Neural cell (in vitro differentiated cells): ENCODE measurements at regions not wholly inside any gene's neighbourhood (a gene's known extent, or its start where the extent isn't known, plus 50 kb on each side); places are given as distances from the start of the nearest gene placed in this dataset.

Experiments used
- SMC3 ChIP-seq: fragments of 450-650 bp; conservative IDR thresholded peaks from 2 replicates; pipeline ENCODE4 v1.6.1; 2014; ENCODE audit warnings: antibody characterized with exemption, mild to moderate bottlenecking, moderate library complexity; ENCODE audit not compliant: poor library complexity
- TF ChIP-seq, protein P1 (sequence below): fragments of 450-650 bp; IDR thresholded peaks from 2 replicates; pipeline ENCODE4 v1.5.1; 2014; ENCODE audit warnings: antibody characterized with exemption, mild to moderate bottlenecking, moderate library complexity; ENCODE audit not compliant: poor library complexity, severe bottlenecking

DNA sequence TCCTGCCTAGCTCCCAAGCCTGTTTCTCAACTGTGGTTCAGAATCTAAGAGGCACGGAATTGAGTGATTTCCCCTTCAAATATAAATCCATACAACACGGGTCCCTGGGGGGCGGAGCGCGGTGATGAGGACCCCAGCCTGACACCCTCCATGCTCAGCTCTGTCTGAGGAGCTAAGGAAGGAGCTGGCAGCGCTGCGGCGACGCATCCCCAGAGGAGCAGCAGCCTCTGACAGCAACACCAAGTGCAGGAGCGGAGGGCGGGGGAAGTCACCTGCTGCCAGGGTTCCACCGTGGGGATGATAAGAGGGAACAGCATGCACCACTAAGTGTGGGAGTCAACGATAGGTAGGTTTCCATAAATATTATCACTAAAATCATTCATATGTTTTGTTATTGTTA lies 72.6 kb upstream of the VWC2 start:
- no peak for TF ChIP-seq SMC3
- TF ChIP-seq, protein P1, sequence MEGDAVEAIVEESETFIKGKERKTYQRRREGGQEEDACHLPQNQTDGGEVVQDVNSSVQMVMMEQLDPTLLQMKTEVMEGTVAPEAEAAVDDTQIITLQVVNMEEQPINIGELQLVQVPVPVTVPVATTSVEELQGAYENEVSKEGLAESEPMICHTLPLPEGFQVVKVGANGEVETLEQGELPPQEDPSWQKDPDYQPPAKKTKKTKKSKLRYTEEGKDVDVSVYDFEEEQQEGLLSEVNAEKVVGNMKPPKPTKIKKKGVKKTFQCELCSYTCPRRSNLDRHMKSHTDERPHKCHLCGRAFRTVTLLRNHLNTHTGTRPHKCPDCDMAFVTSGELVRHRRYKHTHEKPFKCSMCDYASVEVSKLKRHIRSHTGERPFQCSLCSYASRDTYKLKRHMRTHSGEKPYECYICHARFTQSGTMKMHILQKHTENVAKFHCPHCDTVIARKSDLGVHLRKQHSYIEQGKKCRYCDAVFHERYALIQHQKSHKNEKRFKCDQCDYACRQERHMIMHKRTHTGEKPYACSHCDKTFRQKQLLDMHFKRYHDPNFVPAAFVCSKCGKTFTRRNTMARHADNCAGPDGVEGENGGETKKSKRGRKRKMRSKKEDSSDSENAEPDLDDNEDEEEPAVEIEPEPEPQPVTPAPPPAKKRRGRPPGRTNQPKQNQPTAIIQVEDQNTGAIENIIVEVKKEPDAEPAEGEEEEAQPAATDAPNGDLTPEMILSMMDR = no peak
